C4-2B (cell line): ENCODE measurements at regions not wholly inside any gene's neighbourhood (a gene's known extent, or its start where the extent isn't known, plus 50 kb on each side); places are given as distances from the start of the nearest gene placed in this dataset.

Source experiments
- ZFX ChIP-seq: fragments of 450-650 bp; IDR thresholded peaks from 2 replicates; pipeline ENCODE4 v1.6.1; 2017
- TF ChIP-seq, protein P1 (sequence below): fragments of 450-650 bp; conservative IDR thresholded peaks from 2 replicates; pipeline ENCODE4 v1.5.1; 2017; ENCODE audit warnings: mild to moderate bottlenecking

DNA sequence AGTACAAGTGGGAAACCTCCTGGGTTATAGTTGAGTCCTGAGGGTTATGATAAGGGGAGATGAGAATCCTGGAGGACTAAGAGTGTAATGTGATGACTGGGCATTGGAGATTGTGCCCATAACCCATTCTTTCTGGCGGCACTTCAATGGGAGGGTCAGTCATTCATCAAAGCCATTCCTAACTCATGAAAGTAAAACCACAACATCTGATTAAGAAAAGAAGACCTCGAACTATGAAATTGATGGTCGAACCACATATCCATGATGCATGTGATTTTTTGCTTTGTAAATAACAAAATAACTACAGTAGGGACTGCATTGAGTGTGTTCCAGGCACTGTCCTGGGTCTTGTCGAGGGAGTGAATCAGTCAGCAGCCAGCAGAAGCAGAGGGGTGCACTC, 215.1 kb downstream of the SHQ1 start:
- TF ChIP-seq, protein P1, sequence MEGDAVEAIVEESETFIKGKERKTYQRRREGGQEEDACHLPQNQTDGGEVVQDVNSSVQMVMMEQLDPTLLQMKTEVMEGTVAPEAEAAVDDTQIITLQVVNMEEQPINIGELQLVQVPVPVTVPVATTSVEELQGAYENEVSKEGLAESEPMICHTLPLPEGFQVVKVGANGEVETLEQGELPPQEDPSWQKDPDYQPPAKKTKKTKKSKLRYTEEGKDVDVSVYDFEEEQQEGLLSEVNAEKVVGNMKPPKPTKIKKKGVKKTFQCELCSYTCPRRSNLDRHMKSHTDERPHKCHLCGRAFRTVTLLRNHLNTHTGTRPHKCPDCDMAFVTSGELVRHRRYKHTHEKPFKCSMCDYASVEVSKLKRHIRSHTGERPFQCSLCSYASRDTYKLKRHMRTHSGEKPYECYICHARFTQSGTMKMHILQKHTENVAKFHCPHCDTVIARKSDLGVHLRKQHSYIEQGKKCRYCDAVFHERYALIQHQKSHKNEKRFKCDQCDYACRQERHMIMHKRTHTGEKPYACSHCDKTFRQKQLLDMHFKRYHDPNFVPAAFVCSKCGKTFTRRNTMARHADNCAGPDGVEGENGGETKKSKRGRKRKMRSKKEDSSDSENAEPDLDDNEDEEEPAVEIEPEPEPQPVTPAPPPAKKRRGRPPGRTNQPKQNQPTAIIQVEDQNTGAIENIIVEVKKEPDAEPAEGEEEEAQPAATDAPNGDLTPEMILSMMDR, result no peak
- no peak for TF ChIP-seq ZFX
